ENCODE measurements at regions not wholly inside any gene's neighbourhood (a gene's known extent, or its start where the extent isn't known, plus 50 kb on each side); places are given as distances from the start of the nearest gene placed in this dataset.

DNA sequence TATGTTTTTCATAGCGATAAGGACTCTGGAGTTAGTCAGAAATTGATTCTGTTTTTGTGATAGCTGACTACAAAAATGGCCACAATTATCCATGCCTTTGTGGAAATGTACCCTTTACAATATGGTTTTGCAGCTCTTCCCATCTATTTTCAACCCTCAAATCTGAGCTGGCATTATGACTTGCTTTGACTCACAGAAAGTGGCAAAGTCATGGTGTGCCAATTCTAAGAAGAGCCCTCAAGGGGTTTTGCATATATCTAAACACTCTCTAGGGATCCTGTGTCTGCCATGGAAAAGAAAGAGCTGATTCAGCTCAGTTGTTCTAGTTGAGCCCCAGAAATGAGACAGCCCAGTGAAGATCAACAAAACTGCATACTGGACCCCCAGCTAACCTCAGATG is 390.5 kb upstream of the RAG2 start:
- TF ChIP-seq CTCF (IDR thresholded peaks at IDR 0.05; ENCODE audit: insufficient read depth, low read length) (no peak), GABPA (IDR thresholded peaks at IDR 0.05; ENCODE audit: low read depth) (no peak), POLR2AphosphoS5 (IDR thresholded peaks at IDR 0.05; ENCODE audit: low read depth) (no peak), SPI1 (IDR thresholded peaks at IDR 0.05; ENCODE audit: borderline replicate concordance, low read depth) (no peak)

All from HL-60 (cell line).